ENCODE measurements at regions not wholly inside any gene's neighbourhood (a gene's known extent, or its start where the extent isn't known, plus 50 kb on each side); places are given as distances from the start of the nearest gene placed in this dataset.

- H3K36me3 ChIP-seq (ENCODE audit: control insufficient read depth, insufficient read depth, low read length) = no peaks in the 10 kb centered on the region
- ChIA-PET POLR2A (no interaction called here), CTCF (interaction anchor here (0.9 to 2.1 kb wide), 3 partner anchors 10 to 18 kb away, joined by 3 to 8 read pairs (median 4); no protein-coding TSS in a partner anchor)
- no peak overlapping the region for H3K4me3 ChIP-seq (ENCODE audit: low read depth, low read length)
- H3K27me3 ChIP-seq (ENCODE audit: control insufficient read depth, insufficient read depth, low read length) = no peaks in the 10 kb centered on the region
- DNase-seq (ENCODE audit: low read depth) = no peak
- no peak for TF ChIP-seq CTCF (IDR thresholded peaks at IDR 0.05; ENCODE audit: insufficient read depth, low read depth, low read length)
Observed at GRCh38 chr6:1538369-1538768, 71.3 kb upstream of the FOXC1 start.

DNA sequence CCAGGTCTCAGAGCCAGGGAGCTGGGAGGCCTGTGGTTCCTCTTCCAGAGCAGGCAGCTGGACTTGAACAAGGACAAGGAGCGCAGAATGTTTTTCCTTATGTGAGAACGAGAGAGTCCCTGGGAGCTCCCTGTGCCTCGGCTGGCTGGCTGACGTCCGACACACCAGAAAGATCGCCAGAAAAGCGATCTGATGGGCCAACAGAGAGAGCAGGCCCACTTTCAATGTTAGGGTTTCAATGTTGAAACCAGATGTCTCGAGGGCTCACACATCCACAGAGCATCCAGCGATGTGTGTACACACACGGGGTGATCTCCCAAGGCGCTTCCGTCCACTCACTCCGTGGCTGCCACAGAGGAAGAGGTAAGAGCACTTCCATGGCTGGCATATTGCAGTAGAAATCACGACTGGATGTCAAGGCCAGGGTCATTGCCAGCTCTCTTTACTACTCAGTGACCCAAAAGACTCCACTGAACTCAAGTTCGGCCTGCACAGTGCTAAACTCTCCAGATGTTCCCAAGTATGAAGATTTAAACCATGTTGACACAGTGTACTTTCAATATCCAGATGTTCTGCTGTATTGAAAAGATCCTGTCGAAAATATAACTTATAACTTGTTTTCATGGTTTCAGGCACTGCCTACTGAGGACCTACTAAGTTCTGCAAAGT is 70.8 kb upstream of the FOXC1 start:
- H3K27me3 ChIP-seq (ENCODE audit: control insufficient read depth, insufficient read depth, low read length) = no peaks in the 10 kb centered on the region
- TF ChIP-seq CTCF (IDR thresholded peaks at IDR 0.05; ENCODE audit: insufficient read depth, low read depth, low read length) = no peak
- no peak overlapping the region for H3K4me3 ChIP-seq (ENCODE audit: low read depth, low read length)
- DNase-seq (ENCODE audit: low read depth) = no peak
- POLR2A ChIA-PET = no interaction called here
- no peaks in the 10 kb centered on the region for H3K36me3 ChIP-seq (ENCODE audit: control insufficient read depth, insufficient read depth, low read length)
- CTCF ChIA-PET = interaction anchor here (0.9 to 2.1 kb wide), 3 partner anchors 11 to 17 kb away, joined by 3 to 8 read pairs (median 4); no protein-coding TSS in a partner anchor

- H3K27me3 ChIP-seq (ENCODE audit: control insufficient read depth, insufficient read depth, low read length) = no peaks in the 10 kb centered on the region
- no peak overlapping the region for H3K4me3 ChIP-seq (ENCODE audit: low read depth, low read length)
- CTCF ChIA-PET = interaction anchor here (1.0 to 1.3 kb wide), 2 partner anchors 11 to 14 kb away, joined by 3 to 5 read pairs; no protein-coding TSS in a partner anchor
- no peak for TF ChIP-seq CTCF (IDR thresholded peaks at IDR 0.05; ENCODE audit: insufficient read depth, low read depth, low read length)
- no peak for DNase-seq (ENCODE audit: low read depth)
- H3K36me3 ChIP-seq (ENCODE audit: control insufficient read depth, insufficient read depth, low read length) = no peaks in the 10 kb centered on the region
- POLR2A ChIA-PET = no interaction called here
Observed at GRCh38 chr6:1540864-1541521, 68.7 kb upstream of the FOXC1 start.

- POLR2A ChIA-PET = no interaction called here
Observed at GRCh38 chr6:1542335-1542734, 67.4 kb upstream of the FOXC1 start.

More at GRCh38 chr6:1542335-1542734, 67.4 kb upstream of the FOXC1 start:
- Histone ChIP-seq H3K4me3 (ENCODE audit: low read depth, low read length) (no peak overlapping the region), H3K27me3 (ENCODE audit: control insufficient read depth, insufficient read depth, low read length) (no peaks in the 10 kb centered on the region), H3K36me3 (ENCODE audit: control insufficient read depth, insufficient read depth, low read length) (no peaks in the 10 kb centered on the region)
- no peak for TF ChIP-seq CTCF (IDR thresholded peaks at IDR 0.05; ENCODE audit: insufficient read depth, low read depth, low read length)
- no peak for DNase-seq (ENCODE audit: low read depth)
- CTCF ChIA-PET = interaction anchor here (1.1 to 1.9 kb wide), 2 partner anchors 10 kb away, joined by 3 to 10 read pairs; no protein-coding TSS in a partner anchor

All from BJ (cell line).